HG03342 (cell line): ENCODE measurements at regions not wholly inside any gene's neighbourhood (a gene's known extent, or its start where the extent isn't known, plus 50 kb on each side); places are given as distances from the start of the nearest gene placed in this dataset.

ENCODE experiments used
- ATAC-seq: cut with Tn5 transposase; IDR thresholded peaks from one replicate; pipeline ENCODE4 v1.9.1; 2021; ENCODE audit warnings: mild to moderate bottlenecking, moderate library complexity; ENCODE audit not compliant: unreplicated experiment

- no peak for ATAC-seq
Observed at GRCh38 chr2:215697003-215697402, 261.1 kb upstream of the FN1 start.

GRCh38 chr2:215695861-215696260 lies 260.0 kb upstream of the FN1 start:
- no peak for ATAC-seq

GRCh38 chr2:215693999-215694580 lies 258.2 kb upstream of the FN1 start:
- no peak for ATAC-seq

- no peak for ATAC-seq
Observed at GRCh38 chr2:215693193-215693998, 257.5 kb upstream of the FN1 start.

GRCh38 chr2:215692387-215693079 lies 256.7 kb upstream of the FN1 start:
- no peak for ATAC-seq

- ATAC-seq: no peak
Observed at GRCh38 chr2:215691346-215691745, 255.5 kb upstream of the FN1 start.

GRCh38 chr2:215687149-215688031 lies 251.5 kb upstream of the FN1 start:
- no peak for ATAC-seq

- ATAC-seq: no peak
Observed at GRCh38 chr2:215685238-215685990, 249.5 kb upstream of the FN1 start.

- no peak for ATAC-seq
Observed at GRCh38 chr2:215684448-215685237, 248.8 kb upstream of the FN1 start.

- no peak for ATAC-seq
Observed at GRCh38 chr2:215683295-215683694, 247.4 kb upstream of the FN1 start.

- no peak for ATAC-seq
Observed at GRCh38 chr2:215681799-215682596, 246.1 kb upstream of the FN1 start.

- ATAC-seq: no peak
Observed at GRCh38 chr2:215680605-215681598, 245.0 kb upstream of the FN1 start.

- no peak for ATAC-seq
Observed at GRCh38 chr2:215678094-215678493, 242.2 kb upstream of the FN1 start.

- no peak for ATAC-seq
Observed at GRCh38 chr2:215677481-215677880, 241.6 kb upstream of the FN1 start.

GRCh38 chr2:215672406-215672805 lies 236.5 kb upstream of the FN1 start:
- ATAC-seq: no peak

- no peak for ATAC-seq
Observed at GRCh38 chr2:215671691-215672090, 235.8 kb upstream of the FN1 start.

- ATAC-seq: no peak
Observed at GRCh38 chr2:215671244-215671643, 235.4 kb upstream of the FN1 start.

- ATAC-seq: no peak
Observed at GRCh38 chr2:215670396-215670795, 234.5 kb upstream of the FN1 start.
